ENCODE measurements at regions not wholly inside any gene's neighbourhood (a gene's known extent, or its start where the extent isn't known, plus 50 kb on each side); places are given as distances from the start of the nearest gene placed in this dataset.

GRCh38 chr11:92892802-92893684 lies 76.4 kb upstream of the MTNR1B start:
- TF ChIP-seq POLR2A (IDR thresholded peaks at IDR 0.05; ENCODE audit: low read length) (no peak), GATA1 (IDR thresholded peaks at IDR 0.05; ENCODE audit: low read depth, low read length) (no peak)
